CD4-positive, alpha-beta T cell (primary cell): ENCODE measurements at regions not wholly inside any gene's neighbourhood (a gene's known extent, or its start where the extent isn't known, plus 50 kb on each side); places are given as distances from the start of the nearest gene placed in this dataset.

Experiments used
- ATAC-seq: fragments of 200-7000 bp; cut with Tn5 transposase; one replicate; pipeline ENCODE4 v1.10.0; 2022; ENCODE audit warnings: mild to moderate bottlenecking; ENCODE audit not compliant: poor library complexity
- CTCF ChIA-PET: fragments of 350-600 bp; sonication (Branson Sonifier 250); formaldehyde crosslinking; loops from one replicate; lab custom pipeline; 2021; ENCODE audit warnings: antibody characterized with exemption, inconsistent platforms; lab: Charles Lee
- POLR2A ChIA-PET: fragments of 350-600 bp; sonication (Branson Sonifier 250); formaldehyde crosslinking; loops from one replicate; lab custom pipeline; 2021; ENCODE audit warnings: antibody characterized with exemption, inconsistent platforms; lab: Charles Lee
- DNase-seq, 14 experiments: peaks; one replicate each; pipeline ENCODE4 v3.0.0-alpha.2; 2013 to 2020; ENCODE audit warnings: mixed read lengths in 2 of 14
- H3K27ac ChIP-seq, 2 donors: one replicate each; pipeline versions ENCODE4 v1.5.1 to v1.7.0; 2013; ENCODE audit warnings: low read length in 2 of 2, low read depth in 1 of 2, mild to moderate bottlenecking in 1 of 2
- H3K27me3 ChIP-seq, 2 experiments: 1 replicate in 1 of 2; 2 replicates in 1 of 2; pipeline versions ENCODE4 v1.6.1 to v1.7.0; 2013; ENCODE audit warnings: low read length in 2 of 2, control low read depth in 1 of 2, mild to moderate bottlenecking in 1 of 2, moderate library complexity in 1 of 2; ENCODE audit not compliant: insufficient read depth in 2 of 2, control insufficient read depth in 1 of 2
- H3K36me3 ChIP-seq: one replicate; pipeline ENCODE4 v1.6.1; 2013; ENCODE audit warnings: low read length, control low read depth; ENCODE audit not compliant: insufficient read depth
- H3K4me1 ChIP-seq: one replicate; pipeline ENCODE4 v1.6.1; 2013; ENCODE audit warnings: low read length, control low read depth; ENCODE audit not compliant: insufficient read depth
- H3K4me3 ChIP-seq: one replicate; pipeline ENCODE4 v1.5.1; 2013; ENCODE audit warnings: mild to moderate bottlenecking, low read length, moderate library complexity
- H3K9me3 ChIP-seq, 2 experiments: 1 replicate in 1 of 2; 2 replicates in 1 of 2; pipeline versions ENCODE4 v1.6.1 to v1.7.0; 2013; ENCODE audit warnings: low read length in 2 of 2, mild to moderate bottlenecking in 2 of 2, control low read depth in 1 of 2, moderate library complexity in 1 of 2; ENCODE audit not compliant: control insufficient read depth in 1 of 2, insufficient read depth in 1 of 2
- H3K27ac Mint-ChIP-seq: one replicate; pipeline ENCODE4 v1.8.0; 2020; ENCODE audit warnings: mixed read lengths
- H3K27me3 Mint-ChIP-seq: one replicate; pipeline ENCODE4 v1.8.0; 2021; ENCODE audit warnings: mixed read lengths
- H3K36me3 Mint-ChIP-seq: one replicate; pipeline ENCODE4 v1.8.0; 2021; ENCODE audit warnings: low read depth, mixed read lengths
- H3K4me1 Mint-ChIP-seq: one replicate; pipeline ENCODE4 v1.8.0; 2021; ENCODE audit warnings: low read depth, mixed read lengths
- H3K4me3 Mint-ChIP-seq: one replicate; pipeline ENCODE4 v1.8.0; 2020; ENCODE audit warnings: mild to moderate bottlenecking, mixed read lengths
- H3K9me3 Mint-ChIP-seq: one replicate; pipeline ENCODE4 v1.8.0; 2020; ENCODE audit warnings: mixed read lengths
- intact Hi-C, 2 experiments: fragments of 100-400 bp; cut with DNase I in 1 of 2; cut with micrococcal nuclease in 1 of 2; formaldehyde crosslinking; loops; one replicate each; pipeline versions ENCODE4 v1.15.1 to v1.9.0; 2023 to 2025; cut with DNase I, micrococcal nuclease
- TF ChIP-seq, protein P1 (sequence below): fragments of 200-600 bp; IDR thresholded peaks from one replicate; pipeline ENCODE4 v1.8.0; 2022; ENCODE audit warnings: antibody characterized with exemption, mild to moderate bottlenecking

DNA sequence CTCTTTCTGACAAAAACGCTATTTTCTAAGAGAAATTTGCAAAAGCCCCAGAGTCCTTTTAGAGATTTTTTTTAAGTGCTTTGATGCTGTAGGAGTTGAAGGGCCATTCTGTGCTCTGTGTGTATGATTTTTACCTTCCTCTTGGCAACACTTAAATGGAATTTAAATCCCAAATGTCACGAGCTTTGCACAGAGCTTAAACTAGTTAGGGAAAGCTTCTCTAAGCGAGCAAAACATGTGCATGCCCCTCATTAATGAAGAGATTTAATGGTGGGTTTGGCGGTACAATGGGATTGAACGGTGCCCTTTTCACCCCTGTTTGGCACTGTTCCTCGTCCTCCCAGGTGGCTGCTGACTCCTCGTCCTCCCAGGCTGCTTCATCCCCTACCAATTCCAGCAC, 220.7 kb downstream of the DRD1 start:
- no peaks in the 10 kb centered on the region for H3K9me3 ChIP-seq
- no peaks in the 10 kb centered on the region for H3K36me3 ChIP-seq
- ATAC-seq (no peak), DNase-seq (no peak)
- no peaks in the 10 kb centered on the region for H3K4me1 ChIP-seq
- H3K4me3 ChIP-seq = no peak overlapping the region
- H3K27ac ChIP-seq = no peak overlapping the region
- POLR2A ChIA-PET = no interaction called here
- TF ChIP-seq, protein P1, sequence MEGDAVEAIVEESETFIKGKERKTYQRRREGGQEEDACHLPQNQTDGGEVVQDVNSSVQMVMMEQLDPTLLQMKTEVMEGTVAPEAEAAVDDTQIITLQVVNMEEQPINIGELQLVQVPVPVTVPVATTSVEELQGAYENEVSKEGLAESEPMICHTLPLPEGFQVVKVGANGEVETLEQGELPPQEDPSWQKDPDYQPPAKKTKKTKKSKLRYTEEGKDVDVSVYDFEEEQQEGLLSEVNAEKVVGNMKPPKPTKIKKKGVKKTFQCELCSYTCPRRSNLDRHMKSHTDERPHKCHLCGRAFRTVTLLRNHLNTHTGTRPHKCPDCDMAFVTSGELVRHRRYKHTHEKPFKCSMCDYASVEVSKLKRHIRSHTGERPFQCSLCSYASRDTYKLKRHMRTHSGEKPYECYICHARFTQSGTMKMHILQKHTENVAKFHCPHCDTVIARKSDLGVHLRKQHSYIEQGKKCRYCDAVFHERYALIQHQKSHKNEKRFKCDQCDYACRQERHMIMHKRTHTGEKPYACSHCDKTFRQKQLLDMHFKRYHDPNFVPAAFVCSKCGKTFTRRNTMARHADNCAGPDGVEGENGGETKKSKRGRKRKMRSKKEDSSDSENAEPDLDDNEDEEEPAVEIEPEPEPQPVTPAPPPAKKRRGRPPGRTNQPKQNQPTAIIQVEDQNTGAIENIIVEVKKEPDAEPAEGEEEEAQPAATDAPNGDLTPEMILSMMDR = no peak
- no peak overlapping the region for H3K4me3 Mint-ChIP-seq
- no peaks in the 10 kb centered on the region for H3K9me3 Mint-ChIP-seq
- no peaks in the 10 kb centered on the region for H3K36me3 Mint-ChIP-seq
- intact Hi-C loops = no loop called here
- peaks cover 5% of the 10 kb centered on the region for H3K27me3 Mint-ChIP-seq
- no peak overlapping the region for H3K27ac Mint-ChIP-seq
- peaks cover 0 to 6% of the 10 kb centered on the region in 2 experiments for H3K27me3 ChIP-seq
- CTCF ChIA-PET = no interaction called here
- H3K4me1 Mint-ChIP-seq = no peaks in the 10 kb centered on the region

DNA sequence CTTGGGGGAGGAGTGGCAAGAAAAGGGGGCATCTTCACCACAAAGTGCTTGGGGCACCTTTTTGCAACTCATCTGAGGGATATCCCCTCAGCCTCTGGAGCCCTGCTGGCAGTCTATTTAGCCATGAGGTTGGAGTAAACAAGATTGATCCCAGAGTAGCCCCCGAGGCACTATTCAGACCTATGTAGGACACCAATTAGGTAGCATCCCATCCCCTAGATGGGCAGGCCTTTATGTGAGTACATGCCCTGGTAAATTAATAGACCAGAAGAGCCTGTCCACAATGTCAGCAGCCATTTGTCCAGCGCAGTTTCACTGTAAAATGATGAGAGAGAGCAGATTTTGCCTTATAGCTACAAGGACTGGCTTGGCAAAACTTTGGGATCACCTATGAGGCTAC, 221.4 kb downstream of the DRD1 start:
- Mint-ChIP-seq H3K27me3 (peaks cover 5% of the 10 kb centered on the region), H3K36me3 (no peaks in the 10 kb centered on the region), H3K9me3 (no peaks in the 10 kb centered on the region), H3K4me3 (no peak overlapping the region), H3K4me1 (no peaks in the 10 kb centered on the region), H3K27ac (no peak overlapping the region)
- ChIA-PET CTCF (no interaction called here), POLR2A (no interaction called here)
- no peak overlapping the region for H3K4me3 ChIP-seq
- H3K4me1 ChIP-seq = no peaks in the 10 kb centered on the region
- DNase-seq (no peak), ATAC-seq (no peak)
- H3K9me3 ChIP-seq = no peaks in the 10 kb centered on the region
- H3K36me3 ChIP-seq = no peaks in the 10 kb centered on the region
- peaks cover 0 to 6% of the 10 kb centered on the region in 2 experiments for H3K27me3 ChIP-seq
- intact Hi-C loops = no loop called here
- TF ChIP-seq, protein P1 = no peak
- no peak overlapping the region for H3K27ac ChIP-seq

DNA sequence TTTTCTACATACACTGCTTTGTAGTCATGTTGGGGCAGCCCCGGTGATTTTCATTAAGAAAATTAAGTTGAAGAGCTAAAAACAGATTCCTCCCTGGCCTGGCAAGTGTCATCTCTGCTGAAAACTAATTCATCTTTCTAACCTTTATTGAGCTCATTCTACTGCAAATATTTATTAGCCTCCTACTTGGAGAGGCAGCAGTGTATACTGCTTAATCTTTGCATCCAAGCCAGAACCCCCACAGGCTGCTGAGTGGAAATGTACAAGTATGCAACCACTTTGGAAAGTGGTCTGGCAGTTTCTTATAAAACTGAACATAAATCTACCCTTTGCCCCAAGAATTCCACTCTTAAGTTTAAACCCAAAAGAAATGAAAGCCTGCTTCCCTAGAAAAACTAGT, 223.4 kb downstream of the DRD1 start:
- no peak for DNase-seq
- Mint-ChIP-seq H3K4me1 (no peaks in the 10 kb centered on the region), H3K4me3 (no peak overlapping the region), H3K9me3 (no peaks in the 10 kb centered on the region), H3K36me3 (no peaks in the 10 kb centered on the region), H3K27ac (no peak overlapping the region), H3K27me3 (peaks cover 17% of the 10 kb centered on the region)
- Histone ChIP-seq H3K4me1 (no peaks in the 10 kb centered on the region), H3K27ac (no peak overlapping the region), H3K27me3 (peaks cover 0 to 6% of the 10 kb centered on the region in 2 experiments), H3K36me3 (no peaks in the 10 kb centered on the region), H3K4me3 (no peak overlapping the region), H3K9me3 (no peaks in the 10 kb centered on the region)
- intact Hi-C loops = no loop called here
- no peak for ATAC-seq
- TF ChIP-seq, protein P1 = no peak
- ChIA-PET CTCF (no interaction called here), POLR2A (no interaction called here)
